HEK293 (cell line): ENCODE measurements at regions not wholly inside any gene's neighbourhood (a gene's known extent, or its start where the extent isn't known, plus 50 kb on each side); places are given as distances from the start of the nearest gene placed in this dataset.

Source experiments
- CTCF ChIA-PET: fragments of 350-600 bp; formaldehyde crosslinking; extraction: SDS; loops from one replicate; lab custom pipeline; 2021; ENCODE audit warnings: antibody characterized with exemption; lab: Yijun Ruan, JAX
- POLR2A ChIA-PET: fragments of 300-600 bp; formaldehyde crosslinking; extraction: SDS; loops from one replicate; lab custom pipeline; 2020; ENCODE audit warnings: antibody characterized with exemption, inconsistent platforms; lab: Yijun Ruan, JAX
- H3K27ac ChIP-seq: fragments of 200-500 bp; sonication (Bioruptor generic); 2 replicates; pipeline ENCODE4 v1.5.1; 2014; ENCODE audit warnings: low read depth, low read length, control low read depth, inconsistent platforms; ENCODE audit errors: extremely low read depth
- H3K36me3 ChIP-seq, 2 experiments: fragments of 200-500 bp in 1 of 2; sonication (Bioruptor generic) in 1 of 2; 1 replicate in 1 of 2; 2 replicates in 1 of 2; pipeline ENCODE4 v1.5.1; 2014 to 2017; ENCODE audit warnings: inconsistent platforms in 2 of 2, low read length in 2 of 2; ENCODE audit not compliant: control insufficient read depth in 2 of 2, insufficient read depth in 1 of 2
- H3K4me1 ChIP-seq: fragments of 200-500 bp; sonication (Bioruptor generic); 2 replicates; pipeline ENCODE4 v1.5.1; 2014; ENCODE audit warnings: mild to moderate bottlenecking, low read length, inconsistent platforms; ENCODE audit not compliant: control insufficient read depth, insufficient read depth
- H3K4me3 ChIP-seq: 2 replicates; pipeline ENCODE4 v1.5.1; 2011; ENCODE audit warnings: low read depth, mild to moderate bottlenecking, control low read depth, low read length, moderate library complexity
- H3K9me3 ChIP-seq: fragments of 200-500 bp; sonication (Bioruptor generic); 2 replicates; pipeline ENCODE4 v1.5.1; 2014; ENCODE audit warnings: low read depth, low read length, inconsistent platforms; ENCODE audit not compliant: control insufficient read depth, insufficient read depth
- RBAK ChIP-seq: fragments of 450-650 bp; formaldehyde crosslinking; IDR thresholded peaks from 2 replicates; pipeline ENCODE4 v1.5.1; 2016; ENCODE audit warnings: missing biosample characterization, missing genetic modification characterization
- SP2 ChIP-seq: fragments of 450-650 bp; formaldehyde crosslinking; IDR thresholded peaks from 2 replicates; pipeline ENCODE4 v1.5.1; 2016; ENCODE audit warnings: missing biosample characterization, missing genetic modification characterization
- ZBTB7A ChIP-seq: fragments of 450-650 bp; formaldehyde crosslinking; IDR thresholded peaks from 2 replicates; pipeline ENCODE4 v1.5.1; 2016; ENCODE audit warnings: low read depth, missing biosample characterization, missing genetic modification characterization
- ZFHX2 ChIP-seq: fragments of 450-650 bp; formaldehyde crosslinking; conservative IDR thresholded peaks from 2 replicates; pipeline ENCODE4 v1.5.1; 2016; ENCODE audit warnings: missing biosample characterization, missing genetic modification characterization
- ZIC2 ChIP-seq: fragments of 450-650 bp; formaldehyde crosslinking; IDR thresholded peaks from 2 replicates; pipeline ENCODE4 v1.5.1; 2016; ENCODE audit warnings: missing biosample characterization, missing genetic modification characterization
- ZNF2 ChIP-seq: fragments of 450-650 bp; formaldehyde crosslinking; IDR thresholded peaks from 2 replicates; pipeline ENCODE4 v1.5.1; 2016; ENCODE audit warnings: missing biosample characterization, missing genetic modification characterization
- ZNF214 ChIP-seq: fragments of 450-650 bp; formaldehyde crosslinking; IDR thresholded peaks from 2 replicates; pipeline ENCODE4 v1.5.1; 2017; ENCODE audit warnings: missing biosample characterization, mild to moderate bottlenecking, missing genetic modification characterization, borderline replicate concordance
- ZNF302 ChIP-seq: fragments of 450-650 bp; formaldehyde crosslinking; IDR thresholded peaks from 2 replicates; pipeline ENCODE4 v1.5.1; 2016; ENCODE audit warnings: missing biosample characterization, missing genetic modification characterization, low read depth
- ZNF366 ChIP-seq: fragments of 450-650 bp; formaldehyde crosslinking; conservative IDR thresholded peaks from 2 replicates; pipeline ENCODE4 v1.5.1; 2016; ENCODE audit warnings: missing biosample characterization, missing genetic modification characterization
- ZNF391 ChIP-seq: fragments of 450-650 bp; formaldehyde crosslinking; IDR thresholded peaks from 2 replicates; pipeline ENCODE4 v1.5.1; 2016; ENCODE audit warnings: low read depth, missing biosample characterization, missing genetic modification characterization, borderline replicate concordance
- ZNF473 ChIP-seq: fragments of 450-650 bp; formaldehyde crosslinking; IDR thresholded peaks from 2 replicates; pipeline ENCODE4 v1.5.1; 2017; ENCODE audit warnings: missing biosample characterization, missing genetic modification characterization
- ZNF529 ChIP-seq: fragments of 450-650 bp; formaldehyde crosslinking; IDR thresholded peaks from 2 replicates; pipeline ENCODE4 v1.5.1; 2017; ENCODE audit warnings: missing genetic modification characterization, missing biosample characterization; ENCODE audit not compliant: insufficient replicate concordance
- ZNF560 ChIP-seq: fragments of 450-650 bp; formaldehyde crosslinking; IDR thresholded peaks from 2 replicates; pipeline ENCODE4 v1.5.1; 2017; ENCODE audit warnings: missing biosample characterization, missing genetic modification characterization, borderline replicate concordance
- ZNF677 ChIP-seq: fragments of 450-650 bp; IDR thresholded peaks from 2 replicates; pipeline ENCODE4 v1.5.0; 2018; ENCODE audit warnings: missing biosample characterization, mild to moderate bottlenecking, missing genetic modification characterization, moderate library complexity
- ZNF792 ChIP-seq: fragments of 450-650 bp; formaldehyde crosslinking; IDR thresholded peaks from 2 replicates; pipeline ENCODE4 v1.5.1; 2016; ENCODE audit warnings: missing biosample characterization, missing genetic modification characterization
- TF ChIP-seq, protein P1 (sequence below): fragments of 450-650 bp; IDR thresholded peaks from 2 replicates; pipeline ENCODE4 v1.5.1; 2018; ENCODE audit warnings: missing biosample characterization, missing genetic modification characterization
- TF ChIP-seq, protein P2 (sequence below): fragments of 450-650 bp; formaldehyde crosslinking; IDR thresholded peaks from 2 replicates; pipeline ENCODE4 v1.5.1; 2016; ENCODE audit warnings: missing biosample characterization, missing genetic modification characterization, borderline replicate concordance
- TF ChIP-seq, protein P3 (sequence below): fragments of 450-650 bp; formaldehyde crosslinking; IDR thresholded peaks from 2 replicates; pipeline ENCODE4 v1.5.1; 2016; ENCODE audit warnings: missing biosample characterization, missing genetic modification characterization

DNA sequence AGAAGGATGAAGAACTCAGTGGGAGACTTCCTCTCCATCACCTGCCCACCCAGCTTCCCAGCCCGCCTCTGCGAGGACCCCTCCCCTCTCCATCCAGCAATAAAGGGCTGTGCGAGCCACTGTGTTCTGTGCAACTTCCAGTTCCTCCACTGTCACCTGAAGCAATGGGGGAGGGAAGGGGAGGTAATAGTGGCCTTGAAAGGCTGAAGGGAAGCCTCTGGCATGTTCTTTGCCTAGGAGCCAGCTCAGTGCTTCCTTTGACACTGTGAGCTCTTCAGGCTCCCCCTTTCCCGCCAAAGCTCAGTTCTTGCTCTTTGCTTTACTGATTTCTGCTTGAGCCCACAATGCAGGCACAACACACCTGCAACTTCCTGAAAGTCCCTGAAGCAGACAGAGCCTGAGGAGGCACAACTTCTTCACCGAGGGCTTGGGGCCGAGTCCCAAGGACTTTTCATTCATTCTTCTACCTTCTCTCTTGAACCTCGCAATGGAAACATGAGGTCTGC is 73.2 kb upstream of the DOCK9 start:
- POLR2A ChIA-PET, result no interaction called here
- CTCF ChIA-PET, result interaction anchor here (1.5 kb wide), 1 partner anchor 208 kb away, joined by 4 read pairs; no protein-coding TSS in a partner anchor

DNA sequence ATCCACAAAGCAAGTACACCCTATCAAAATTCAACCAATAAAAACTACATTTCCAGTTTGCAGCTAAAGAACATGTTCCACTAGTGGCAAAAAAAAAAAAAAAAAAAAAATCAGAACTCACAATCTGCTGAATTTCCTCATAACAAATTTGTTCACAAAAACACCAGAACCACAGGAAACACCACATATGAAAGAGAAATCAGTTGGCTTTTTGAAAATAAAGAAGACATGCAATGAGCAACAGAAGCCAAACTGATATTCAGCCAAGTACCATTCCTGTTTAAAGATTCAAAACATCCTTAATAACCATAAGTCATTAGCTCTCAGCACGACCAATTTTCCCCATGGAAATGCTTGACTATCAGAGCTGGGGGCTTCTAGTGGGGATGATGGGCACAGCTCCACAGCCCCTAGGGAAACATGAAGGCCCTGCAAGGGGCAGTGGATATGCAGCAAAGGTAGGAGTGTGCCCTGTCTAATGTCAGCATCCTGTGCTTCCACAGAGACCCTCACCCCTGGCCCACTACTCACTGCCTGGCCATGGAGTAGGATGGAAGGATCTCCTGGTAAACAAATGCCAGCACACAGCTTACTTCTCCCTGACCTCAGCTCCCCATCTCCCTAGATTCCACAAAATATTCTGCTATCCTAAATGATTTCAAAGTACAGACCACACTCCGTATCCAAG is 74.0 kb upstream of the DOCK9 start:
- POLR2A ChIA-PET, result no interaction called here
- Histone ChIP-seq H3K9me3 (no peaks in the 10 kb centered on the region), H3K4me1 (no peaks in the 10 kb centered on the region), H3K4me3 (no peak overlapping the region), H3K27ac (no peak overlapping the region), H3K36me3 (no peaks in the 10 kb centered on the region)
- TF ChIP-seq RBAK (tag by site-specific recombination) (no peak), ZNF391 (no peak), ZNF473 (tag by site-specific recombination) (no peak), ZNF366 (tag by site-specific recombination) (no peak)
- CTCF ChIA-PET, result interaction anchor here (0.8 kb wide), 1 partner anchor 13 kb away, joined by 3 read pairs; no protein-coding TSS in a partner anchor

More for the DNA sequence above, 73.2 kb upstream of the DOCK9 start:
- H3K4me3 ChIP-seq, result no peak overlapping the region
- no peak for TF ChIP-seq ZNF2 (tag by site-specific recombination)
- TF ChIP-seq ZNF560, result no peak
- TF ChIP-seq, protein P1, sequence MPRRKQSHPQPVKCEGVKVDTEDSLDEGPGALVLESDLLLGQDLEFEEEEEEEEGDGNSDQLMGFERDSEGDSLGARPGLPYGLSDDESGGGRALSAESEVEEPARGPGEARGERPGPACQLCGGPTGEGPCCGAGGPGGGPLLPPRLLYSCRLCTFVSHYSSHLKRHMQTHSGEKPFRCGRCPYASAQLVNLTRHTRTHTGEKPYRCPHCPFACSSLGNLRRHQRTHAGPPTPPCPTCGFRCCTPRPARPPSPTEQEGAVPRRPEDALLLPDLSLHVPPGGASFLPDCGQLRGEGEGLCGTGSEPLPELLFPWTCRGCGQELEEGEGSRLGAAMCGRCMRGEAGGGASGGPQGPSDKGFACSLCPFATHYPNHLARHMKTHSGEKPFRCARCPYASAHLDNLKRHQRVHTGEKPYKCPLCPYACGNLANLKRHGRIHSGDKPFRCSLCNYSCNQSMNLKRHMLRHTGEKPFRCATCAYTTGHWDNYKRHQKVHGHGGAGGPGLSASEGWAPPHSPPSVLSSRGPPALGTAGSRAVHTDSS, result no peak
- TF ChIP-seq ZNF677 (tag by site-specific recombination), result no peak
- TF ChIP-seq ZNF529 (tag by site-specific recombination), result no peak
- TF ChIP-seq, protein P2, sequence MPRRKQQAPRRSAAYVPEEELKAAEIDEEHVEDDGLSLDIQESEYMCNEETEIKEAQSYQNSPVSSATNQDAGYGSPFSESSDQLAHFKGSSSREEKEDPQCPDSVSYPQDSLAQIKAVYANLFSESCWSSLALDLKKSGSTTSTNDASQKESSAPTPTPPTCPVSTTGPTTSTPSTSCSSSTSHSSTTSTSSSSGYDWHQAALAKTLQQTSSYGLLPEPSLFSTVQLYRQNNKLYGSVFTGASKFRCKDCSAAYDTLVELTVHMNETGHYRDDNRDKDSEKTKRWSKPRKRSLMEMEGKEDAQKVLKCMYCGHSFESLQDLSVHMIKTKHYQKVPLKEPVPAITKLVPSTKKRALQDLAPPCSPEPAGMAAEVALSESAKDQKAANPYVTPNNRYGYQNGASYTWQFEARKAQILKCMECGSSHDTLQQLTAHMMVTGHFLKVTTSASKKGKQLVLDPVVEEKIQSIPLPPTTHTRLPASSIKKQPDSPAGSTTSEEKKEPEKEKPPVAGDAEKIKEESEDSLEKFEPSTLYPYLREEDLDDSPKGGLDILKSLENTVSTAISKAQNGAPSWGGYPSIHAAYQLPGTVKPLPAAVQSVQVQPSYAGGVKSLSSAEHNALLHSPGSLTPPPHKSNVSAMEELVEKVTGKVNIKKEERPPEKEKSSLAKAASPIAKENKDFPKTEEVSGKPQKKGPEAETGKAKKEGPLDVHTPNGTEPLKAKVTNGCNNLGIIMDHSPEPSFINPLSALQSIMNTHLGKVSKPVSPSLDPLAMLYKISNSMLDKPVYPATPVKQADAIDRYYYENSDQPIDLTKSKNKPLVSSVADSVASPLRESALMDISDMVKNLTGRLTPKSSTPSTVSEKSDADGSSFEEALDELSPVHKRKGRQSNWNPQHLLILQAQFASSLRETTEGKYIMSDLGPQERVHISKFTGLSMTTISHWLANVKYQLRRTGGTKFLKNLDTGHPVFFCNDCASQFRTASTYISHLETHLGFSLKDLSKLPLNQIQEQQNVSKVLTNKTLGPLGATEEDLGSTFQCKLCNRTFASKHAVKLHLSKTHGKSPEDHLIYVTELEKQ (tag by site-specific recombination), result no peak
- TF ChIP-seq ZBTB7A (tag by site-specific recombination), result no peak
- TF ChIP-seq ZNF302 (tag by site-specific recombination), result no peak
- no peak for TF ChIP-seq SP2 (tag by site-specific recombination)
- no peaks in the 10 kb centered on the region for H3K36me3 ChIP-seq
- no peaks in the 10 kb centered on the region for H3K9me3 ChIP-seq
- no peaks in the 10 kb centered on the region for H3K4me1 ChIP-seq
- no peak overlapping the region for H3K27ac ChIP-seq

DNA sequence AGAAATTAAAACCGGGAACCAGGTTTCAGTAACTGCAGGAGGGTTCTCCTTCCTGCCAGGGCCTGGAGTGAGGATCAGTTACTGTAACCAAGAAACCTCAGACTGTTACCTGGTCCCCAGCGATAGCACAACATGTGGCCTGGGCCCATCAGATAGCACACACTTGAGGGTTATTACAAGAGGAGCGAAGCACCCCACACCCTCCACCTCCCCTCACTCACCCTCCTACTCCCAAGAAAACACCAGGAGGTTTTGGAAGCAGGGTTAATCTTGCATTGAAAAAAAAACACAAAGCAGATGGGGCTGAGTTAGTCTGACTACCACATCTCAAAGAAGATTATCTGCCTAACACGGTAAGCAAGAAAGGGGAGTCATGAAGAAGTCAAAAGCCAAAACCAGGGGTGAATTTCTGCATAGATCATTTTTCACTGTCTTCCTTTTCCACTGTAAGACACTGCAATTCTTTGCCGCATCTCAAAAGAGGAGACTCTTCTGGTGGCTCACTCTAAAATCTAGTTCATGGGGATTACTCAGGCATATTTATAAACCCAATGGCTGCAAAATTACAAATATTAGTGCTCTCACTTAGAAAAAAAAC is 75.9 kb upstream of the DOCK9 start:
- Histone ChIP-seq H3K27ac (no peak overlapping the region), H3K4me3 (no peak overlapping the region), H3K4me1 (no peaks in the 10 kb centered on the region), H3K9me3 (no peaks in the 10 kb centered on the region), H3K36me3 (no peaks in the 10 kb centered on the region)
- ChIA-PET POLR2A (no interaction called here), CTCF (interaction anchor here (0.7 kb wide), 1 partner anchor 9 kb away, joined by 3 read pairs; no protein-coding TSS in a partner anchor)
- TF ChIP-seq ZIC2 (tag by site-specific recombination) (peak; percentile 92), ZFHX2 (tag by site-specific recombination) (peak; percentile 20; the same call in 1 of the 2 replicates), ZNF792 (no peak), ZNF214 (no peak)
- TF ChIP-seq, protein P3, sequence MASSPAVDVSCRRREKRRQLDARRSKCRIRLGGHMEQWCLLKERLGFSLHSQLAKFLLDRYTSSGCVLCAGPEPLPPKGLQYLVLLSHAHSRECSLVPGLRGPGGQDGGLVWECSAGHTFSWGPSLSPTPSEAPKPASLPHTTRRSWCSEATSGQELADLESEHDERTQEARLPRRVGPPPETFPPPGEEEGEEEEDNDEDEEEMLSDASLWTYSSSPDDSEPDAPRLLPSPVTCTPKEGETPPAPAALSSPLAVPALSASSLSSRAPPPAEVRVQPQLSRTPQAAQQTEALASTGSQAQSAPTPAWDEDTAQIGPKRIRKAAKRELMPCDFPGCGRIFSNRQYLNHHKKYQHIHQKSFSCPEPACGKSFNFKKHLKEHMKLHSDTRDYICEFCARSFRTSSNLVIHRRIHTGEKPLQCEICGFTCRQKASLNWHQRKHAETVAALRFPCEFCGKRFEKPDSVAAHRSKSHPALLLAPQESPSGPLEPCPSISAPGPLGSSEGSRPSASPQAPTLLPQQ (tag by site-specific recombination), result peak; percentile 60; the same call in 1 of the 2 replicates
